ENCODE measurements at regions not wholly inside any gene's neighbourhood (a gene's known extent, or its start where the extent isn't known, plus 50 kb on each side); places are given as distances from the start of the nearest gene placed in this dataset.
"Not testable (repeated sequence)": the region's sequence is repeated elsewhere in the genome, so short reads cannot be mapped to it uniquely, and the experiment has no call there.

GRCh38 chr7:81468526-81468925 lies 301.3 kb downstream of the HGF start:
- Mint-ChIP-seq H3K4me1 (no peaks in the 10 kb centered on the region), H3K36me3 (no peaks in the 10 kb centered on the region), H3K27me3 (no peaks in the 10 kb centered on the region), H3K9me3 (no peaks in the 10 kb centered on the region), H3K4me3 (no peak overlapping the region), H3K27ac (no peak overlapping the region)
- no peak for DNase-seq
- CTCF ChIA-PET: no interaction called here

- CTCF ChIA-PET: no interaction called here
- no peak overlapping the region for H3K27ac Mint-ChIP-seq
- H3K9me3 Mint-ChIP-seq: no peaks in the 10 kb centered on the region
- DNase-seq: no peak
- H3K27me3 Mint-ChIP-seq: no peaks in the 10 kb centered on the region
- no peak overlapping the region for H3K4me3 Mint-ChIP-seq
- no peaks in the 10 kb centered on the region for H3K4me1 Mint-ChIP-seq
- H3K36me3 Mint-ChIP-seq: no peaks in the 10 kb centered on the region
These were observed 301.9 kb downstream of the HGF start for GRCh38 chr7:81467964-81468363.

- no peak overlapping the region for H3K4me3 Mint-ChIP-seq
- no peak overlapping the region for H3K27ac Mint-ChIP-seq
- H3K27me3 Mint-ChIP-seq: no peaks in the 10 kb centered on the region
- H3K36me3 Mint-ChIP-seq: no peaks in the 10 kb centered on the region
- no peak for DNase-seq
- H3K4me1 Mint-ChIP-seq: no peaks in the 10 kb centered on the region
- CTCF ChIA-PET: no interaction called here
- H3K9me3 Mint-ChIP-seq: no peaks in the 10 kb centered on the region
These were observed 307.2 kb downstream of the HGF start for GRCh38 chr7:81462672-81463071.

GRCh38 chr7:81460250-81461045 lies 309.4 kb downstream of the HGF start:
- Mint-ChIP-seq H3K9me3 (no peaks in the 10 kb centered on the region), H3K4me3 (no peak overlapping the region), H3K36me3 (no peaks in the 10 kb centered on the region), H3K27me3 (no peaks in the 10 kb centered on the region), H3K4me1 (no peaks in the 10 kb centered on the region), H3K27ac (no peak overlapping the region)
- CTCF ChIA-PET: no interaction called here
- DNase-seq: no peak

GRCh38 chr7:81459485-81459884 lies 310.4 kb downstream of the HGF start:
- no peak for DNase-seq
- no peak overlapping the region for H3K27ac Mint-ChIP-seq
- H3K4me1 Mint-ChIP-seq: no peaks in the 10 kb centered on the region
- no peaks in the 10 kb centered on the region for H3K36me3 Mint-ChIP-seq
- H3K9me3 Mint-ChIP-seq: no peaks in the 10 kb centered on the region
- no peak overlapping the region for H3K4me3 Mint-ChIP-seq
- no peaks in the 10 kb centered on the region for H3K27me3 Mint-ChIP-seq
- CTCF ChIA-PET: interaction anchor here (0.6 kb wide), 1 partner anchor 1147 kb away, joined by 3 read pairs; no protein-coding TSS in a partner anchor

GRCh38 chr7:81457852-81458522 lies 311.9 kb downstream of the HGF start:
- CTCF ChIA-PET: no interaction called here
- no peaks in the 10 kb centered on the region for H3K9me3 Mint-ChIP-seq
- no peak overlapping the region for H3K27ac Mint-ChIP-seq

GRCh38 chr7:81453770-81454169 lies 316.1 kb downstream of the HGF start:
- H3K36me3 Mint-ChIP-seq, H3K9me3 Mint-ChIP-seq, H3K4me3 Mint-ChIP-seq, CTCF ChIA-PET, H3K27ac Mint-ChIP-seq, H3K27me3 Mint-ChIP-seq, DNase-seq, H3K4me1 Mint-ChIP-seq: not testable (repeated sequence)

More at GRCh38 chr7:81457852-81458522, 311.9 kb downstream of the HGF start:
- no peak overlapping the region for H3K4me3 Mint-ChIP-seq
- H3K36me3 Mint-ChIP-seq: no peaks in the 10 kb centered on the region
- DNase-seq: no peak
- no peaks in the 10 kb centered on the region for H3K27me3 Mint-ChIP-seq
- H3K4me1 Mint-ChIP-seq: no peaks in the 10 kb centered on the region

GRCh38 chr7:81449105-81449504 lies 320.7 kb downstream of the HGF start:
- Mint-ChIP-seq H3K4me3 (no peak overlapping the region), H3K4me1 (no peaks in the 10 kb centered on the region), H3K9me3 (no peaks in the 10 kb centered on the region), H3K36me3 (no peaks in the 10 kb centered on the region), H3K27me3 (no peaks in the 10 kb centered on the region), H3K27ac (no peak overlapping the region)
- DNase-seq: no peak
- CTCF ChIA-PET: no interaction called here

- H3K4me1 Mint-ChIP-seq: no peaks in the 10 kb centered on the region
These were observed 322.4 kb downstream of the HGF start for GRCh38 chr7:81447351-81447952.

GRCh38 chr7:81446212-81446611 lies 323.6 kb downstream of the HGF start:
- H3K27me3 Mint-ChIP-seq: no peaks in the 10 kb centered on the region
- no peak overlapping the region for H3K4me3 Mint-ChIP-seq
- no peaks in the 10 kb centered on the region for H3K4me1 Mint-ChIP-seq
- no peaks in the 10 kb centered on the region for H3K9me3 Mint-ChIP-seq
- no peaks in the 10 kb centered on the region for H3K36me3 Mint-ChIP-seq
- H3K27ac Mint-ChIP-seq: no peak overlapping the region
- CTCF ChIA-PET: no interaction called here
- DNase-seq: no peak

More at GRCh38 chr7:81447351-81447952, 322.4 kb downstream of the HGF start:
- Mint-ChIP-seq H3K27ac (no peak overlapping the region), H3K9me3 (no peaks in the 10 kb centered on the region), H3K36me3 (no peaks in the 10 kb centered on the region), H3K27me3 (no peaks in the 10 kb centered on the region), H3K4me3 (no peak overlapping the region)
- CTCF ChIA-PET: no interaction called here
- DNase-seq: no peak

- Mint-ChIP-seq H3K27me3 (no peaks in the 10 kb centered on the region), H3K27ac (no peak overlapping the region), H3K4me3 (no peak overlapping the region), H3K4me1 (no peaks in the 10 kb centered on the region), H3K9me3 (no peaks in the 10 kb centered on the region), H3K36me3 (no peaks in the 10 kb centered on the region)
- CTCF ChIA-PET: no interaction called here
- DNase-seq: no peak
These were observed 324.4 kb downstream of the HGF start for GRCh38 chr7:81445462-81445861.

GRCh38 chr7:81441750-81442149 lies 328.1 kb downstream of the HGF start:
- no peaks in the 10 kb centered on the region for H3K27me3 Mint-ChIP-seq
- H3K27ac Mint-ChIP-seq: no peak overlapping the region
- H3K4me3 Mint-ChIP-seq: no peak overlapping the region
- CTCF ChIA-PET: no interaction called here
- peaks cover 5% of the 10 kb centered on the region for H3K9me3 Mint-ChIP-seq
- H3K36me3 Mint-ChIP-seq: no peaks in the 10 kb centered on the region
- DNase-seq: no peak
- no peaks in the 10 kb centered on the region for H3K4me1 Mint-ChIP-seq

- Mint-ChIP-seq H3K4me3 (no peak overlapping the region), H3K4me1 (no peaks in the 10 kb centered on the region), H3K9me3 (peaks cover 13% of the 10 kb centered on the region), H3K27me3 (no peaks in the 10 kb centered on the region), H3K27ac (no peak overlapping the region), H3K36me3 (no peaks in the 10 kb centered on the region)
- DNase-seq: no peak
- CTCF ChIA-PET: no interaction called here
These were observed 330.3 kb downstream of the HGF start for GRCh38 chr7:81439591-81439990.

GRCh38 chr7:81437160-81437559 lies 332.7 kb downstream of the HGF start:
- H3K36me3 Mint-ChIP-seq, H3K4me1 Mint-ChIP-seq, DNase-seq, H3K27me3 Mint-ChIP-seq, CTCF ChIA-PET, H3K27ac Mint-ChIP-seq, H3K4me3 Mint-ChIP-seq: not testable (repeated sequence)
- H3K9me3 Mint-ChIP-seq: peaks cover 13% of the 10 kb centered on the region
